ENCODE measurements at regions not wholly inside any gene's neighbourhood (a gene's known extent, or its start where the extent isn't known, plus 50 kb on each side); places are given as distances from the start of the nearest gene placed in this dataset.

DNA sequence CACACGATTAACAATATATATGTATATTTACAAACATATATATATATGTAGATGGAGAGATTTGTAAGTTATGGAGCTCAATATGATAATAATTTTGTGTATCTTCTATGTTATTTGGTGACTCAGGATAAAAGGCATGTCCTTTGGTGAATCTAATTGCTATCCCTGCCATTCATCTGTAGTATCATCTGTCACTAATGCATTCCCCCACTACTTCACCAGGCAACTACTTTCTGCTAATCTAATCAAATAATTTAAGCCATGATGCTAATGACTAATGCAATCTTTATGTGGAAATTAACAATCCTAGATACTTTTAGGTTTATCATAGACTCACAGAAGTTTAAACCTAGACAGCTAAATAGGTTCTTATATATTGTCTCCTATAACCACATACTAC is 1074.5 kb downstream of the PLA2G4A start:
- TF ChIP-seq EZH2 (IDR thresholded peaks at IDR 0.05; ENCODE audit: insufficient read depth, poor library complexity, severe bottlenecking) (no peak), EZH2phosphoT487 (IDR thresholded peaks at IDR 0.05; ENCODE audit: insufficient read depth, low read depth) (no peak)
